ENCODE measurements at regions not wholly inside any gene's neighbourhood (a gene's known extent, or its start where the extent isn't known, plus 50 kb on each side); places are given as distances from the start of the nearest gene placed in this dataset.

GRCh38 chr2:163247847-163248220 is 409.3 kb upstream of the KCNH7 start:
- Histone ChIP-seq H3K4me3 (ENCODE audit: low read length) (no peak overlapping the region), H3K9me2 (ENCODE audit: insufficient read depth, low read length) (no peaks in the 10 kb centered on the region), H3K27ac (ENCODE audit: low read length) (no peak overlapping the region), H3K79me2 (replicated peaks; ENCODE audit: insufficient read depth, low read length) (no peaks in the 10 kb centered on the region), H4K20me1 (ENCODE audit: insufficient read depth) (no peaks in the 10 kb centered on the region), H3F3A (ENCODE audit: insufficient read depth, low read length, poor library complexity, severe bottlenecking) (no peaks in the 10 kb centered on the region), H3K9ac (ENCODE audit: low read length) (no peak overlapping the region), H3K9me3 (ENCODE audit: low read length) (no peaks in the 10 kb centered on the region), H3K27me3 (ENCODE audit: insufficient read depth, low read depth, low read length) (no peaks in the 10 kb centered on the region), H2AFZ (ENCODE audit: low read depth, low read length) (no peak overlapping the region), H3K36me3 (ENCODE audit: insufficient read depth, low read length) (no peaks in the 10 kb centered on the region), H3K4me2 (ENCODE audit: low read length) (no peak overlapping the region)
- TF ChIP-seq RAD21 (conservative IDR thresholded peaks at IDR 0.05) = no peak
- TF ChIP-seq EP300 (conservative IDR thresholded peaks at IDR 0.05; ENCODE audit: poor library complexity, severe bottlenecking) = no peak
- no peak for TF ChIP-seq EZH2 (IDR thresholded peaks at IDR 0.05; ENCODE audit: borderline replicate concordance, insufficient read depth, low read length, poor library complexity, severe bottlenecking)
- TF ChIP-seq, protein P1, sequence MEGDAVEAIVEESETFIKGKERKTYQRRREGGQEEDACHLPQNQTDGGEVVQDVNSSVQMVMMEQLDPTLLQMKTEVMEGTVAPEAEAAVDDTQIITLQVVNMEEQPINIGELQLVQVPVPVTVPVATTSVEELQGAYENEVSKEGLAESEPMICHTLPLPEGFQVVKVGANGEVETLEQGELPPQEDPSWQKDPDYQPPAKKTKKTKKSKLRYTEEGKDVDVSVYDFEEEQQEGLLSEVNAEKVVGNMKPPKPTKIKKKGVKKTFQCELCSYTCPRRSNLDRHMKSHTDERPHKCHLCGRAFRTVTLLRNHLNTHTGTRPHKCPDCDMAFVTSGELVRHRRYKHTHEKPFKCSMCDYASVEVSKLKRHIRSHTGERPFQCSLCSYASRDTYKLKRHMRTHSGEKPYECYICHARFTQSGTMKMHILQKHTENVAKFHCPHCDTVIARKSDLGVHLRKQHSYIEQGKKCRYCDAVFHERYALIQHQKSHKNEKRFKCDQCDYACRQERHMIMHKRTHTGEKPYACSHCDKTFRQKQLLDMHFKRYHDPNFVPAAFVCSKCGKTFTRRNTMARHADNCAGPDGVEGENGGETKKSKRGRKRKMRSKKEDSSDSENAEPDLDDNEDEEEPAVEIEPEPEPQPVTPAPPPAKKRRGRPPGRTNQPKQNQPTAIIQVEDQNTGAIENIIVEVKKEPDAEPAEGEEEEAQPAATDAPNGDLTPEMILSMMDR (IDR thresholded peaks at IDR 0.05; ENCODE audit: poor library complexity, severe bottlenecking) = no peak
- no peak for TF ChIP-seq TAF1 (IDR thresholded peaks at IDR 0.05; ENCODE audit: low read depth)

- Histone ChIP-seq H3F3A (ENCODE audit: insufficient read depth, low read length, poor library complexity, severe bottlenecking) (no peaks in the 10 kb centered on the region), H3K79me2 (replicated peaks; ENCODE audit: insufficient read depth, low read length) (no peaks in the 10 kb centered on the region), H3K4me2 (ENCODE audit: low read length) (peak overlapping the region; percentile 1), H3K4me3 (ENCODE audit: low read length) (peak overlapping the region; percentile 40), H3K9me2 (ENCODE audit: insufficient read depth, low read length) (no peaks in the 10 kb centered on the region), H2AFZ (ENCODE audit: low read depth, low read length) (no peak overlapping the region), H3K36me3 (ENCODE audit: insufficient read depth, low read length) (no peaks in the 10 kb centered on the region), H3K9me3 (ENCODE audit: low read length) (no peaks in the 10 kb centered on the region), H3K9ac (ENCODE audit: low read length) (no peak overlapping the region), H3K27me3 (ENCODE audit: insufficient read depth, low read depth, low read length) (no peaks in the 10 kb centered on the region), H4K20me1 (ENCODE audit: insufficient read depth) (no peaks in the 10 kb centered on the region), H3K27ac (ENCODE audit: low read length) (no peak overlapping the region)
- TF ChIP-seq MXI1 (conservative IDR thresholded peaks at IDR 0.05; ENCODE audit: poor library complexity, severe bottlenecking) (no peak), EZH2 (IDR thresholded peaks at IDR 0.05; ENCODE audit: borderline replicate concordance, insufficient read depth, low read length, poor library complexity, severe bottlenecking) (no peak), SMC3 (conservative IDR thresholded peaks at IDR 0.05; ENCODE audit: poor library complexity) (no peak), RAD21 (conservative IDR thresholded peaks at IDR 0.05) (no peak), TAF1 (IDR thresholded peaks at IDR 0.05; ENCODE audit: low read depth) (no peak), POLR2AphosphoS5 (IDR thresholded peaks at IDR 0.05) (peak; percentile 33)
- TF ChIP-seq, protein P2, sequence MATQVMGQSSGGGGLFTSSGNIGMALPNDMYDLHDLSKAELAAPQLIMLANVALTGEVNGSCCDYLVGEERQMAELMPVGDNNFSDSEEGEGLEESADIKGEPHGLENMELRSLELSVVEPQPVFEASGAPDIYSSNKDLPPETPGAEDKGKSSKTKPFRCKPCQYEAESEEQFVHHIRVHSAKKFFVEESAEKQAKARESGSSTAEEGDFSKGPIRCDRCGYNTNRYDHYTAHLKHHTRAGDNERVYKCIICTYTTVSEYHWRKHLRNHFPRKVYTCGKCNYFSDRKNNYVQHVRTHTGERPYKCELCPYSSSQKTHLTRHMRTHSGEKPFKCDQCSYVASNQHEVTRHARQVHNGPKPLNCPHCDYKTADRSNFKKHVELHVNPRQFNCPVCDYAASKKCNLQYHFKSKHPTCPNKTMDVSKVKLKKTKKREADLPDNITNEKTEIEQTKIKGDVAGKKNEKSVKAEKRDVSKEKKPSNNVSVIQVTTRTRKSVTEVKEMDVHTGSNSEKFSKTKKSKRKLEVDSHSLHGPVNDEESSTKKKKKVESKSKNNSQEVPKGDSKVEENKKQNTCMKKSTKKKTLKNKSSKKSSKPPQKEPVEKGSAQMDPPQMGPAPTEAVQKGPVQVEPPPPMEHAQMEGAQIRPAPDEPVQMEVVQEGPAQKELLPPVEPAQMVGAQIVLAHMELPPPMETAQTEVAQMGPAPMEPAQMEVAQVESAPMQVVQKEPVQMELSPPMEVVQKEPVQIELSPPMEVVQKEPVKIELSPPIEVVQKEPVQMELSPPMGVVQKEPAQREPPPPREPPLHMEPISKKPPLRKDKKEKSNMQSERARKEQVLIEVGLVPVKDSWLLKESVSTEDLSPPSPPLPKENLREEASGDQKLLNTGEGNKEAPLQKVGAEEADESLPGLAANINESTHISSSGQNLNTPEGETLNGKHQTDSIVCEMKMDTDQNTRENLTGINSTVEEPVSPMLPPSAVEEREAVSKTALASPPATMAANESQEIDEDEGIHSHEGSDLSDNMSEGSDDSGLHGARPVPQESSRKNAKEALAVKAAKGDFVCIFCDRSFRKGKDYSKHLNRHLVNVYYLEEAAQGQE (IDR thresholded peaks at IDR 0.05; ENCODE audit: borderline replicate concordance) = peak; percentile 20
- TF ChIP-seq, protein P1 (IDR thresholded peaks at IDR 0.05; ENCODE audit: poor library complexity, severe bottlenecking) = no peak
Observed at GRCh38 chr2:163247156-163247846, 408.7 kb upstream of the KCNH7 start.
